RPMI7951 (cell line): ENCODE measurements at regions not wholly inside any gene's neighbourhood (a gene's known extent, or its start where the extent isn't known, plus 50 kb on each side); places are given as distances from the start of the nearest gene placed in this dataset.

Source experiments
- DNase-seq: peaks from one replicate; pipeline ENCODE4 v3.0.0-alpha.2; 2012; ENCODE audit warnings: low read depth

GRCh38 chr10:31263903-31264302, 55.1 kb upstream of the ZEB1 start:
- peak; percentile 73 for DNase-seq

GRCh38 chr10:31268444-31269303, 50.3 kb upstream of the ZEB1 start:
- no peak for DNase-seq
